Coronary artery (tissue), 2 donors: ENCODE measurements at regions not wholly inside any gene's neighbourhood (a gene's known extent, or its start where the extent isn't known, plus 50 kb on each side); places are given as distances from the start of the nearest gene placed in this dataset.
"Not testable (repeated sequence)": the region's sequence is repeated elsewhere in the genome, so short reads cannot be mapped to it uniquely, and the experiment has no call there.

Experiments
- DNase-seq: peaks from one replicate; pipeline ENCODE4 v3.0.0-alpha.2; 2017; ENCODE audit warnings: low spot score
- H3K27ac ChIP-seq, 2 donors: fragments of 200-600 bp; sonication (generic); one replicate each; pipeline ENCODE4 v1.5.1; 2016 to 2019
- H3K4me3 ChIP-seq: fragments of 200-600 bp; sonication (generic); 2 replicates; pipeline ENCODE4 v1.5.1; 2016; ENCODE audit warnings: mild to moderate bottlenecking, moderate library complexity
- TF ChIP-seq, protein P1 (sequence below): fragments of 200-600 bp; sonication (generic); IDR thresholded peaks from one replicate; pipeline ENCODE4 v1.5.1; 2019; ENCODE audit warnings: antibody characterized with exemption

DNA sequence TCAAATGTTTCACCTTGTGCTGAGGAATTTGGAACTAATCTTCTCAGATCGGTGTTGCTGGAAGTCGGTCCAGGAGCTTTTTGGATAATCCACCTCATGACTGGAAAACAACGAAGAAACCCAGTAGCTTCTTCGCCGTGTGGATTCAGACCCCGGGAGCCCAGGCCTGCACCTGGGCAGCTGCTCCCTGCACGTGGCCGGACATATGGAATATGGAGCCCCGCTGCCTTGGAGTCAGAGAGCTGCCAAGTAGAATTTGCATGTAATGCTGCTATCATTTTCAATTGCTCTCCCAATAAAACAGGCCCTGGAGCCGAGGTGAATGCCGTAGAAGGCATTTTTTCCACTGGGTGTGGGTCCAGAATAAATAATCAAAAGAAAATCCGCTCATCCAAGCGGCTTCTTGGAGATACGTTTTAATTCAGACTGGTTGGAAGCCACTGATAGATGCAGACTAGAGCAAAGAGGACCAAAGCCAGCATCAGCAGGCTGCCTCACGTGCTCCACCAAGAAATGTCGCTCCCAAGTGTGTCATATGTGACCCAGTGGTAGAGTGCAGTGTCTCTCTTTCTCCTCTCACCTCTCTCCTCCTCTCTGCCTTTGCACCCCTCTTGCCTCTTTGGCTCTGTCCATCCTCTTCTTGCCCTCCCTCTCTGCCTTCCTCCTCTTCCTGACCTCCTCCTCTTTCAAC lies 115.3 kb downstream of the ZNF664 start:
- TF ChIP-seq, protein P1, sequence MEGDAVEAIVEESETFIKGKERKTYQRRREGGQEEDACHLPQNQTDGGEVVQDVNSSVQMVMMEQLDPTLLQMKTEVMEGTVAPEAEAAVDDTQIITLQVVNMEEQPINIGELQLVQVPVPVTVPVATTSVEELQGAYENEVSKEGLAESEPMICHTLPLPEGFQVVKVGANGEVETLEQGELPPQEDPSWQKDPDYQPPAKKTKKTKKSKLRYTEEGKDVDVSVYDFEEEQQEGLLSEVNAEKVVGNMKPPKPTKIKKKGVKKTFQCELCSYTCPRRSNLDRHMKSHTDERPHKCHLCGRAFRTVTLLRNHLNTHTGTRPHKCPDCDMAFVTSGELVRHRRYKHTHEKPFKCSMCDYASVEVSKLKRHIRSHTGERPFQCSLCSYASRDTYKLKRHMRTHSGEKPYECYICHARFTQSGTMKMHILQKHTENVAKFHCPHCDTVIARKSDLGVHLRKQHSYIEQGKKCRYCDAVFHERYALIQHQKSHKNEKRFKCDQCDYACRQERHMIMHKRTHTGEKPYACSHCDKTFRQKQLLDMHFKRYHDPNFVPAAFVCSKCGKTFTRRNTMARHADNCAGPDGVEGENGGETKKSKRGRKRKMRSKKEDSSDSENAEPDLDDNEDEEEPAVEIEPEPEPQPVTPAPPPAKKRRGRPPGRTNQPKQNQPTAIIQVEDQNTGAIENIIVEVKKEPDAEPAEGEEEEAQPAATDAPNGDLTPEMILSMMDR, result no peak
- Histone ChIP-seq H3K27ac (no peak overlapping the region), H3K4me3 (no peak overlapping the region)
- DNase-seq, result no peak

- not testable (repeated sequence) for DNase-seq, H3K4me3 ChIP-seq, H3K27ac ChIP-seq
Measured at GRCh38 chr12:124089181-124089914, 116.3 kb downstream of the ZNF664 start.

GRCh38 chr12:124091835-124092234 lies 118.8 kb downstream of the ZNF664 start:
- TF ChIP-seq, protein P1, result no peak
- H3K27ac ChIP-seq, result no peak overlapping the region
- DNase-seq, result no peak
- no peak overlapping the region for H3K4me3 ChIP-seq

GRCh38 chr12:124092532-124092931 lies 119.5 kb downstream of the ZNF664 start:
- not testable (repeated sequence) for H3K27ac ChIP-seq, H3K4me3 ChIP-seq, DNase-seq

GRCh38 chr12:124093297-124093696 lies 120.3 kb downstream of the ZNF664 start:
- Histone ChIP-seq H3K27ac (no peak overlapping the region), H3K4me3 (no peak overlapping the region)
- TF ChIP-seq, protein P1, result no peak
- DNase-seq, result no peak

DNA sequence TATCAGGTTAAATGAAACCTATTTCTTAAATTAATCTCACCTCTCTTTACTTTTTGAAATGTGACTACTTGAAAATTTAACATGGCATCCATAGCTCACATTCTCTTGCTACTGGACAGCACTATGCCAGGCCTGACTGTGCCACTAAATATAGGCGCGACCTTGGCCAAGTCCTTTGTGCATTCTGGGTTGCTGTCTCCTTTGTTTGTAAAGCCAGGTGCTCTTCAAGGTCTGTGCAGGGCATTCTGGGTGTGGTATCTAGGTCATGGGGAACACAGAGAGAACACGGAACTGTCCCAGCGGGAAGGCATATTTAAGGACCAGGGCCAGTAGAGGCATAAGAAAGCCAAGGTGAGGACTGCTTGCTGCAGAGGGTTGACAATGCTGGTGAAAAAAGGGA lies 121.2 kb downstream of the ZNF664 start:
- H3K4me3 ChIP-seq, result no peak overlapping the region
- DNase-seq, result no peak
- H3K27ac ChIP-seq, result no peak overlapping the region
- TF ChIP-seq, protein P1, result no peak

- no peak overlapping the region for H3K4me3 ChIP-seq
- no peak for DNase-seq
- no peak overlapping the region for H3K27ac ChIP-seq
- TF ChIP-seq, protein P1, result no peak
Measured at GRCh38 chr12:124094733-124095132, 121.7 kb downstream of the ZNF664 start.

- no peak for DNase-seq
- TF ChIP-seq, protein P1, result no peak
- Histone ChIP-seq H3K27ac (no peak overlapping the region), H3K4me3 (no peak overlapping the region)
Measured at GRCh38 chr12:124096109-124096508, 123.1 kb downstream of the ZNF664 start.
